AG04450 (cell line): ENCODE measurements at regions not wholly inside any gene's neighbourhood (a gene's known extent, or its start where the extent isn't known, plus 50 kb on each side); places are given as distances from the start of the nearest gene placed in this dataset.

Experiments
- CTCF ChIA-PET: fragments of 300-600, 350-600 bp; formaldehyde crosslinking; extraction: SDS; loops from one replicate; lab custom pipeline; 2022; ENCODE audit warnings: antibody characterized with exemption, inconsistent platforms; lab: Charles Lee
- POLR2A ChIA-PET: fragments of 350-600 bp; formaldehyde crosslinking; extraction: SDS; loops from one replicate; lab custom pipeline; 2021; ENCODE audit warnings: antibody characterized with exemption, inconsistent platforms; lab: Yijun Ruan, JAX
- DNase-seq: peaks from one replicate; pipeline ENCODE4 v3.0.0-alpha.2; 2011; ENCODE audit warnings: low read depth, low spot score
- H3K27ac ChIP-seq: one replicate; pipeline ENCODE4 v1.5.1; 2012; ENCODE audit warnings: low read depth, low read length, control low read depth
- H3K27me3 ChIP-seq: one replicate; pipeline ENCODE4 v1.6.0; 2012; ENCODE audit warnings: low read length; ENCODE audit not compliant: control insufficient read depth, insufficient read depth
- H3K4me3 ChIP-seq: 2 replicates; pipeline ENCODE4 v1.5.1; 2011; ENCODE audit warnings: mild to moderate bottlenecking, low read depth, low read length, control low read depth
- H3K9me3 ChIP-seq: 2 replicates; pipeline ENCODE4 v1.5.1; 2012; ENCODE audit warnings: low read length; ENCODE audit not compliant: control insufficient read depth, insufficient read depth
- CTCF ChIP-seq: IDR thresholded peaks from 2 replicates; pipeline ENCODE4 v1.5.1; 2011; ENCODE audit warnings: low read depth, low read length, control low read depth, inconsistent platforms

GRCh38 chr14:89013098-89013504 is 188.7 kb downstream of the TTC8 start:
- ChIA-PET CTCF (interaction anchor here (1.2 to 2.0 kb wide), 3 partner anchors 8 to 345 kb away, joined by 4 to 12 read pairs (median 4); no protein-coding TSS in a partner anchor), POLR2A (no interaction called here)
- no peak for DNase-seq
- Histone ChIP-seq H3K27ac (no peak overlapping the region), H3K4me3 (no peak overlapping the region), H3K9me3 (no peaks in the 10 kb centered on the region), H3K27me3 (no peaks in the 10 kb centered on the region)
- peak; percentile 19; the same call in 1 of the 2 replicates for TF ChIP-seq CTCF

GRCh38 chr14:89013698-89014568 is 189.5 kb downstream of the TTC8 start:
- TF ChIP-seq CTCF: no peak
- no peaks in the 10 kb centered on the region for H3K9me3 ChIP-seq
- POLR2A ChIA-PET: no interaction called here

GRCh38 chr14:89014569-89014850 is 190.1 kb downstream of the TTC8 start:
- POLR2A ChIA-PET: no interaction called here
- H3K9me3 ChIP-seq: no peaks in the 10 kb centered on the region
- no peak overlapping the region for H3K4me3 ChIP-seq
- CTCF ChIA-PET: interaction anchor here (0.8 to 1.5 kb wide), 3 partner anchors 10 to 1069 kb away, joined by 3 to 4 read pairs (median 3); no protein-coding TSS in a partner anchor
- DNase-seq: no peak
- no peak overlapping the region for H3K27ac ChIP-seq
- H3K27me3 ChIP-seq: no peaks in the 10 kb centered on the region
- no peak for TF ChIP-seq CTCF

More at GRCh38 chr14:89013698-89014568, 189.5 kb downstream of the TTC8 start:
- CTCF ChIA-PET: interaction anchor here (1.4 to 2.0 kb wide), 3 partner anchors 9 to 1068 kb away, joined by 3 to 12 read pairs (median 4); no protein-coding TSS in a partner anchor
- DNase-seq: no peak
- Histone ChIP-seq H3K4me3 (no peak overlapping the region), H3K27me3 (no peaks in the 10 kb centered on the region), H3K27ac (no peak overlapping the region)

GRCh38 chr14:89015016-89015415 is 190.6 kb downstream of the TTC8 start:
- Histone ChIP-seq H3K9me3 (no peaks in the 10 kb centered on the region), H3K27ac (no peak overlapping the region), H3K27me3 (no peaks in the 10 kb centered on the region), H3K4me3 (no peak overlapping the region)
- peak; percentile 42; the same call in 1 of the 2 replicates for TF ChIP-seq CTCF
- ChIA-PET CTCF (interaction anchor here (0.8 to 1.4 kb wide), 2 partner anchors 347 to 1070 kb away, joined by 3 read pairs; no protein-coding TSS in a partner anchor), POLR2A (no interaction called here)
- DNase-seq: no peak

GRCh38 chr14:89017417-89017816 is 193.0 kb downstream of the TTC8 start:
- ChIA-PET CTCF (no interaction called here), POLR2A (no interaction called here)
- Histone ChIP-seq H3K9me3 (no peaks in the 10 kb centered on the region), H3K27me3 (no peaks in the 10 kb centered on the region), H3K27ac (no peak overlapping the region), H3K4me3 (no peak overlapping the region)
- TF ChIP-seq CTCF: no peak
- no peak for DNase-seq
